ENCODE measurements at regions not wholly inside any gene's neighbourhood (a gene's known extent, or its start where the extent isn't known, plus 50 kb on each side); places are given as distances from the start of the nearest gene placed in this dataset.

DNA sequence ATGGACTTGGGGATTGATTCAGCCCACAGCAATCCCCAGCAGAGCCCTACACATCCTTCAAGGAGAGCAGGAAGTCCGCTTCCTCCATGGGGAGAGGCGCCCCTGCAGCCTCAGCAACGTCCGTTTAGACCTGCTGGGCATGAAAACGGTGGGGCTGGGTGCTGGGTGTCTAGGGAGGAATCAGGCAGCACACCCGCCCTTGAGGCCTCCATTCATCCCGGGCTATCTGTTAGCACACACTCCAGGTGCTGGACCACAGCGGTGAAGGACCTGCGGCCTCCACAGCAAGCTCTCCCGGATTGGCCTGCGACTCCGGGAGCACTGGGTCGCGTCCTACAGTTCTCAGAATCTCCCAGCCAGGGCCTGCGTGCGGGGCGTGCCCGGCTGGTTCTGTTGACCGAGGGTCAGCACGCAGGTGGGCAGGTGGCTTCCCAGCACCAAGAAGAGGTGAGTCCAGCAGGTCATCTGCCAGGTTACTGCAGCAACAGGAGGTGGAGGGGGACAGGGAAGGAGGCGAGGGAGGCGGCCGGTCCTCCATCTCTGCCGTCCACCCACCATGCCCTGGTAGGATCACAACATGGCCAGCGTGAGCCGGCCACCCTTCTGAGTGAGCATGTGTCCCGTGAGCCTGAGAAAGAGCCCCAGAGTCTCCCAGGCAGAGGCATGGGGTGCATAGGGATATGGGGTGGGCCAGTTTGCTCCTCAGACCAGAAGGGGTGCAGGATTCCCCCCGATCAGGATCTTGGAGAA, 96.6 kb downstream of the RIPK4 start:
- TF ChIP-seq, protein P1, sequence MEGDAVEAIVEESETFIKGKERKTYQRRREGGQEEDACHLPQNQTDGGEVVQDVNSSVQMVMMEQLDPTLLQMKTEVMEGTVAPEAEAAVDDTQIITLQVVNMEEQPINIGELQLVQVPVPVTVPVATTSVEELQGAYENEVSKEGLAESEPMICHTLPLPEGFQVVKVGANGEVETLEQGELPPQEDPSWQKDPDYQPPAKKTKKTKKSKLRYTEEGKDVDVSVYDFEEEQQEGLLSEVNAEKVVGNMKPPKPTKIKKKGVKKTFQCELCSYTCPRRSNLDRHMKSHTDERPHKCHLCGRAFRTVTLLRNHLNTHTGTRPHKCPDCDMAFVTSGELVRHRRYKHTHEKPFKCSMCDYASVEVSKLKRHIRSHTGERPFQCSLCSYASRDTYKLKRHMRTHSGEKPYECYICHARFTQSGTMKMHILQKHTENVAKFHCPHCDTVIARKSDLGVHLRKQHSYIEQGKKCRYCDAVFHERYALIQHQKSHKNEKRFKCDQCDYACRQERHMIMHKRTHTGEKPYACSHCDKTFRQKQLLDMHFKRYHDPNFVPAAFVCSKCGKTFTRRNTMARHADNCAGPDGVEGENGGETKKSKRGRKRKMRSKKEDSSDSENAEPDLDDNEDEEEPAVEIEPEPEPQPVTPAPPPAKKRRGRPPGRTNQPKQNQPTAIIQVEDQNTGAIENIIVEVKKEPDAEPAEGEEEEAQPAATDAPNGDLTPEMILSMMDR (conservative IDR thresholded peaks at IDR 0.05; ENCODE audit: low read length) = no peak
- TF ChIP-seq EZH2phosphoT487 (IDR thresholded peaks at IDR 0.05; ENCODE audit: borderline replicate concordance, low read depth, low read length) = no peak
